Occipital lobe (tissue), 1 donor: ENCODE measurements at regions not wholly inside any gene's neighbourhood (a gene's known extent, or its start where the extent isn't known, plus 50 kb on each side); places are given as distances from the start of the nearest gene placed in this dataset.
"Not testable (repeated sequence)": the region's sequence is repeated elsewhere in the genome, so short reads cannot be mapped to it uniquely, and the experiment has no call there.

Source experiments
- DNase-seq: peaks from one replicate; lab custom pipeline; 2025; lab: John Stamatoyannopoulos, UW

DNA sequence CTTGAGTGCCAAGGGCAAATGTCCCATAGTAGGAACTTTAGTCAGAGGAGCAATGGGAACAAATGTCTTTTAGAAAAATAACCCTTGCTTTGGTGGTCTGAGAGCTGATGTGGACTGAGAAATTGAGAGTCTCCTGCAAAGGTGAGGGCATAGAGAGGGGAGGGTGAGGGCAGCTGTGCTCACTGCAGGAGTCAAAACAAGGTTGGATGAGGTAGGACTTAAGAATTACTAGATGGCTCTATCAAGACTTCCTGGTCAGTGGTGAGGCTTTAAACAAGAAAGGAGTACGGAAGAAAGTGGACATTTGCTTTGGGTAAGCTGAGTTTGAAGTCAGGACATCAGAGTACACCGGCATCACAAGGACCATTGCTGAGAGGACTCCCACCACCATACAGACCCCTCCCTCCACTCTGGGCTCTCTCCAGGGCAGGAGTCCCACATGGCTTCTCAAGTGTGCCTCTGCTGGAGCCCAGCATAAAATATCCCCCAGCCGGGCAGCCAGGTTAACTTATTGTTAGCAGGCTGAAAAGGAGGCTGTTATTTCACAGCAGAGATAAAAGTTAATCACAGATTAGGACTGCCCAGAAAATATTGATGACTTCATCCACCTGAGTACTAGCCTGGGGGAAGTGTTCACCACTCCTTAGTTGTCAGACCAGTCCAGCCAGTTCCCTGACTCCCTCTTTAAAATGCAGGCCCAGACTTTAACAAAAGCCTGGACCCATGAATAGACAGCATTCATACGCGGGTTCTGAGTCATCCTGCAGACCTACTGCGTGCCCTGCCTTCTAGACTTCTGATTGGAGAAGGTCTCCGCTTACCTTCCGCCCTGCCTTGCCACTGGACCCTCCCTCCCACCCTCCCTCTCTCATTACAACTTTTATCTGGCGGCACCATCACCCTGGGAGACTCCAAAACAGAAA lies 167.2 kb downstream of the BCL2L11 start:
- not testable (repeated sequence) for DNase-seq

DNA sequence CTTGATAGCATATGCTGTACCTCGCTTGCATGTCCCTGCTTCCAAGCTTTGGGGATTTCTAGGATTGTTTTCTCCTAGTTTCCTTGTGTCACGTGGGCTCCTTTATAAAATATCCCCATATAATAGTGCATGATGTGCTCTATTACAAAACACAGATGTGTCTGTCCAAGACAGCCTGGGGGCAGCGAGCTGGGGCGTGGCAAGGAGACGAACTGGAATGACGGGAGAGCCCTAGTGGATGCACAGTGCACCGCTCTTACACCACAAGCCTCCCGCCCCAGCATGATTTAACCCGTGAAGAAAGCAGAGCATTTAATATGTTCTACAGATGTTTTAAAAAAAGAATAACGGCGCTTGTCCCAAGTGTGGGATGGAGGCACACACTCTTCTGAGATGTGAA lies 169.7 kb downstream of the BCL2L11 start:
- not testable (repeated sequence) for DNase-seq

DNA sequence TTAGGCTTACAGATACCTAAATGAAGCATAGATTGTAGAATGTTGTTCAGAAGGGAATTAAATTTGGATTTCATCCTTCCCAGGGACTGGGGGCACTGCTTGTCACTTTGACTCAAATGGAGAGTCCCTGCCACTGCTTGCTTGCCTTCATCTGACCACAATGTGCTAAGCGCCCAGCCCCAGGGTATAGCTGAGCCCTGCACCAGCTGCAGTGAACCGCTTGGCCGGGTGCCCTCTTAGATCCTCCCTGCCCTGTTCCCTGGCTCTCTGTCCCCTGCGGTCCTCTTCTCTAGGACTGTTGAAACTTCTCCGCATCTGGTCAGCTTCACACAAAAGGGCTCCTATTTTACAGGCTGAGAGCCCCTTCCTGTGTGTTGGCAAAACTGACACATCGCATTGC lies 170.9 kb downstream of the BCL2L11 start:
- DNase-seq: not testable (repeated sequence)

DNA sequence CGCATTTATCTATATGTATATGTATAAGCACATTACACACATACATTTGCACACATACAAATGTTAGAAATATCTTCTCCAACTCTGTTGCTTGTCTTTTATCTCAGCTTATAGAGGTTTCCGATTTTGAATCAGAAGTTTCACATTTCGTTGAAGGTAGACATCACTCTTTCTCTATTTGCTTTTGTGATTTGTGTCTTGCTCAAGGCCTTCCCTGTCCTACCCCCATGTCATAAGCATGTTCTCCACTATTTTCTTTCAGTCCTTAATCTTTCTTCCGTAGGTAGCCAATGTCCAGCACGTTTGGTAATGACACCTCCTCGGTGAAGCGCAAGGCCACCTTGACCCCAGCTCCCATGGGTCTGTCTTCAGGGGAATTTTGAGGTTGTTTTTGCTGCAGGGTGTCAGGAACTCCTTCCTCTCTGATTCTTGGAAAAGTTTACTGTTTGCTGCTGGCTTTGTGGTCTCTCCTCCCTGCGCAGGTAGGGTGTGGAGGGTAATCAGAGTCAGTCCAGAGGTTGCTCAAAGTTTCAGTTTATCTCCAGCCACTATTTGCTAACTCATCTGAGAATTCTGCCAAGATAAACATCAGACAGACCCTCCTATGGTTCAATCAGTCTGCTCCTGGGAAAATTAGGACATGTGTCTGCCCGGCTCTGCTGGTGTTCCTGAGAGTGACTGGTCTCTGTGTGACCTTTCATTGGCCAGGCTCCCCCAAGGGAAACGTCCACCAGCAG lies 171.7 kb downstream of the BCL2L11 start:
- DNase-seq: not testable (repeated sequence)

DNA sequence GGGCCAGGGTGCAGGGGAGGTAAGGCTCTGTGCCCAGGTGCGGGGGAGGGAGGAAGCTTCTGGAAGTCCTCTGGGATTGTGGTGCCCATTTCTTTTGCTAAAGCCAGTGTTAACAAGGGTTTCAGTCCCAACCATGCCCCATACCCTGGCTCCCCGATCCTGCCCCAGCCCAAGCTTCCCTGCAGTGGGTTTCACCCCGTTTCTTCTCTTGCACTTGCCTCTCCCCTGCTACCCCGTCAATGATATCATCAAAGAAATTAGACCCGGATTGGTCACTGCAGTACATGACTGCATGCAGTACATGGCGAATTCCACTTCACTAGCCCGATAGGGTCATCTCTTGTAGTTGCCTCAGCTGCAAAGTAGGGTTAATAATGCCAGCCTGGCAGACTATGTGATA lies 174.0 kb downstream of the BCL2L11 start:
- not testable (repeated sequence) for DNase-seq

DNA sequence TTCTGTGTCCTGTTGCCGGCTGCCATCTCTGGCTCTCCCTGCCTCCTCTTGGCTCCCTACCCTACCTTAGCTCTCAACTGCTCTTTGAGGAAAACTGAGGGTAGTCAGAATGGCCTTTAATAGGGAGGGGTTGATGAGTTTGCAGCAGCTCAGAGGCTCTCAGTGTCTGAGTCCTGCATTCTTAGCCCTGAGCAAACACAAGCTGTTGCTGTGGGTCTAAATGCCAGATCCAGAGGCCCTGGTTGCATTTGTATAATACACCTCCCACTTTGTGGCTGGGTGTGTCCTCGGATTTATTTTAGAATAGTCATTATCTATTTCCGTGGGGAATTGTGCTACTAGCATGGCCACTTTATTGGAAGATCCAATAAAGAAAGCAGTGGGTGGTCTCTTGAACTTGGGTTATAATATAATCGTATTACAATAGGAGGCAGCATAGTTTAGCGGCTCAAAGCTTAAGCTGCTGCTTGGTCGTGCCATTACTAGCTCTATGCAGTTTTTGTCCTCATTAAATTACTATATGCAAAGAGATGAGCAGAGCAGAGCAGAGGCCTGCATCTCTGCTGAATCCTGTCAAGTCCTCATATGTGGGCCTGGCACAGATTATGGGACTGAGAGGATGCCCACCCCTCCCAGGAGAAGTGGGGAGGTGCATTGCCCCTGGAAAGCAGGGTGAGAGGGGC lies 175.5 kb downstream of the BCL2L11 start:
- not testable (repeated sequence) for DNase-seq

DNA sequence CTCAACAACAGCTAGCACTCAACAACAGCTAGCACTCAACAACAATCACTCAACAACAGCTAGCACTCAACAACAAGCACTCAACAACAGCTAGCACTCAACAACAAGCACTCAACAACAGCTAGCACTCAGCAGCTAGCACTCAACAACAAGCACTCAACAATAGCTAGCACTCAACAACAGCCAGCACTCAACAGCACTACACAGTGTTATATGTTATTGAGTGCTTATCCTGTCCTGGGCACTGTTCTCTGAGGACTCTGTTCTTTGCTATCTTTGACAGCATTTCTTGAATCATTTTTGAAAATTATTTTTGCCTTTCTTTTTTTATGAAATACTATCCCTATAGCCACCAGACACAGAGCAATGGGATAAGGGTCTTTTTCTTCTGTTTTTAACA lies 176.4 kb downstream of the BCL2L11 start:
- not testable (repeated sequence) for DNase-seq

DNA sequence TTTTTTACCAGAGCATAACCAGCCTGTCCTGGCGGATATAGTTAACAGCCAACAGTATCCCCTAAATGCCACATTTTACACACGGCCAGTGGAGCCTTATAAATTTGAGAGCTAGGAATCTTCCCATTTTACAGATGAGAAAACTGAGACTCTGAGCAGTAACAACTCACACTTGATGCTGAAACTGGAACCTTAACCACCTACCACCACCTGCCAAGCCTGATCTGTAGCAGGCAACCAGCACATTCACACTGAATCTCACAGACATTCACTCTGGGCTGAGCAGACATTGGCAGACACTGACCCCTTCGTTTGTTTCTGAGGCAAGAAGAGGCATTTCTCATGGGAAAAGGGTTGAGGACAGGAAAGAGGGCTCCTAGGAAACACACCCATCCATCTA lies 178.2 kb downstream of the BCL2L11 start:
- DNase-seq: not testable (repeated sequence)

DNA sequence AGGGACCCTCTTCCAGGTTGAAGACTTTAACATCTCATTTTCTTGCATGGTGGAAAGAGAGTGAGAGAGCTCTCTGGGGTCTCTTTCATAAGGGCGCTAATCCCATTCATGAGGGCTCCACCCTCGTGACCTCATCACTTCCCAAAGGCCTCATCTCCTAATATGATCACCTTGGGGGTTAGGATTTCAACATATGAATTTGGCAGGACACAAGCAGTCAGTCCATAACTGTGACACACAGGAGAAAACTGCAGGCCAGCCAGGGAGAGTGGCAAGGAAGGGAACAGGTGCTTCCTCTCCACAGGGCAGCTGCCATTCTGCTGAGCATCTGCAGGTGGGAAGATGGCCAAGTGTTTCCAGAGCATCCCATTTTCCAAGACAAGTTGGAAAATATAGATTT lies 178.9 kb downstream of the BCL2L11 start:
- not testable (repeated sequence) for DNase-seq

DNA sequence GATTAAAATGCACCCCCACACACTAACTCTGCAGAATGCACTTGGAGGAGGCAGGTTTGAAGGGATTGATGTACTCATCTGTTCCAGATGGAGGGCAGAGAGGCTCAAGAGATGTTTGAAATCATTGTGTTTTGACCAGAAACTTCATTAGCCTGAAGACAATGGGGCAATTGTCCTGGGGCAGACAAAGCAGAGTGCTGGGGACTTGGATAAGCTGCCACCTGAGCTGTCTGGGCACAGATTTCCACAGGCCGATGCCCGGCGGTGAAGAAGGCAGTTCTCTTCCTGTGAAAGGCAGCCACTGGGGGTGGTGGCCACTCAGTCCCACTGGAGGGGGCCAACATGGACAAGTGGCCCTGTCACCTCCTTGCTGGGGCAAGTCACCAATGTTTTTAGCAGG lies 181.0 kb downstream of the BCL2L11 start:
- not testable (repeated sequence) for DNase-seq

DNA sequence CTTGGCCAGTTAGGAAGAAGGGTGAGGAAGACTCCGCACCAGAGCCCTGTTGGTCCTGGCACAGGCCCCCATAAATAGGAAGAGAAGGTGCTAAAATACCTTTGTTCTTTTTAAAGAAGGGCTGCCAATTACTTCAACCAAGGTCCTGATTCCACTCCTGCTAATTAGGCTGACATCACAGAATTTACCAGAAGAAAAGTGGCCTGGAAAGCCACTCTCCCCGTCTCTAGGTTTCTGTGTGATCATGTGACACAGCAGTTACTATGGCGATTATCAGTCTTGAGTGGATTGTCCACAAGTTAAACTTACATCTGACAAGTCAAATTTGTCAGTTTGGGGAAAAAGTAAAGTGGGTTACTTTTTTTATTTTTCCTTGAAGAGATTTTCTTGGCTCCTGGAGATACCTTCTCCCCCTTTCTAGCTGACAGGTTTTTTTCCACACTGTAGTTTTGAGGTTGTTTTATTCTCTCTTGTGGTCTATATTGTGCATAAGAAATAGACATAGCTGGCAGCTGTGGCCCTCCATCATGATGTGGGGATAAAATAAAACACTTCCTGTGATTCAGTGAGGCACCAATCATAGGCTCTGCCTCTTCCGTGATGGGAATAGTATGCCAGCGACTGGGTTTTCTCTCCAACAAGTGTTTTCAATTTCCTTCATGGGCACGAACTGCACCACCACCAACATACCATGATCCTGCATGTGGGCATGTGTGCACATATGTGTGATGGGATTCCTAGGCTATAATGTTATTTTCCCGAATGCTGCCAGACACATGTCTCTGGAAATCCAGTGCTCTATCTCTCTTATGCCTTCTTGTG lies 181.9 kb downstream of the BCL2L11 start:
- not testable (repeated sequence) for DNase-seq

DNA sequence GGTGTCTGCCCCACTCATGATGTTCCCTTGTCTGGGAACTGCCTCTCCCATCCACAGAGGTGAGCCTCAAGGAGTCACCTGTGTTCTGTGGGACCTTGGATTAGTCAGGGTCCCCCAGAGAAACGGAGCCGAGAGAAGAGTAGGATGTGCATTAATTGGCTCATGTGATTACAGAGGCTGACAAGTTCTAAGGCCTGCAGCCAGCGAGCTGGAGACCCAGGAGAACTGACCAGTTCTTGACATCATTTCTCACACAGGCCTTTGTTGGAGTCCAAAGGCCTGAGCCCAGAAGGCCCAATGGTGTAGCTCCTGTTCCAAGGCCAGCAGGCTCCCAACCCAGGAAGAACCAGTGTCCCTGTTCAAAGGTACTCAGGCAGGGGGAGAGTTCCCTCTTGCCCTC lies 186.6 kb downstream of the BCL2L11 start:
- not testable (repeated sequence) for DNase-seq

DNA sequence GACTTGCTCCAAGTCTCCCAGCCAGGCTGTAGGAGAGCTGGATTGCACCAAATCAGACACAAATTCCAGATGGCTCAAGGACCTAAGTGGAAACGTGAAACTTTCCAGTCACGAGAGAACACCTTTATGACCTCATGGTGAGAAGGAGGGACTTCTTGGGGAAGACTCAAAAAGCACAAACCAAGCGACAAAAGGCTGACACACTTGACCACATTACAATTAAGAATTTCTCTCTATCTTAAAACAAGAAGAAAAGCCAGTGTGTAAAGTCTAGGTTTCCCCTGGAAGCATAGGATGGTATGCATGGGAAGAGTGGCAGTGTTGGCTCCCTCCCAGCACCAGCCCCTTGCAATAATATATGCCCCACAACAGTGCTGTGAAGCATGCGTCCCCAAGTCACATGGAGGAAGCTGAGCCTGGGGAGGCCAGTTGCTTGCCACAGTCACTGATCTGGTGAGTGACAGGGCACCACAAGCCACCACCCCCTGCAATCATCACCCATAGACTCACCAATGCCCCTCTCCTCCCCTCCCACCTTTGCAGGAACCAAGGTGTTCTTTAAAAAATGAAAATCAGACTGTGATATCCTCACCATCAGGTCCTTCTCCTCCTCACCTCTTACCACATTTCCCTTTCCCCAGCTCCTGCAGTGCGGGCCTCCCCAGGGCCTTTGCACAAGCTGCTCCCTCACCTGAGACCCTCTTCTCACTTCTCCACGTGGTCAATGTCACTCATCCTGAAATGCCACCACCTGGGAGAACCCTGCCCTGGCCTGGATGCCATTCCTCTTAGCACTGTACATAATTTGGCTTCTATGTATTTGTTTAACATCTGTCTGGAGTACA lies 188.7 kb downstream of the BCL2L11 start:
- DNase-seq: not testable (repeated sequence)

DNA sequence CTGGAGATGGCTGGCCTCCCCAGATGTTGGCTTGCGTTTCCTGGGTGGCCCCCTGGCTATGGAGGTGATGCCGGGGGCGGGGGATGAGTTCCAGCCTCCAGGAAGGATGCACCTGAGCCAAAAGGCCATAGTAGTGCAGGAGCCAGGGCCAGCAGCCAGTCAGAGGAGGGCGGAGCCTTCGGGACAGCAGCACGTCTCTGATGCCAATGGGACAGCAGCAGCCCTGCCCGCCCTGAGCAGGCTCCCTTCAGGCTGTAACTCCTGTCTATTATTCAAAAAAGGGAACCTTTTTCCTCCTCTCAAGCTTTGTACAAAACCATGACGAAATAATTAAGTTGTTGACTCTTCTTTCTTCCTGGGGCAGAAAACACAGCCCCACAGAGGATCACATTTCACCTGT lies 189.7 kb downstream of the BCL2L11 start:
- DNase-seq: not testable (repeated sequence)

DNA sequence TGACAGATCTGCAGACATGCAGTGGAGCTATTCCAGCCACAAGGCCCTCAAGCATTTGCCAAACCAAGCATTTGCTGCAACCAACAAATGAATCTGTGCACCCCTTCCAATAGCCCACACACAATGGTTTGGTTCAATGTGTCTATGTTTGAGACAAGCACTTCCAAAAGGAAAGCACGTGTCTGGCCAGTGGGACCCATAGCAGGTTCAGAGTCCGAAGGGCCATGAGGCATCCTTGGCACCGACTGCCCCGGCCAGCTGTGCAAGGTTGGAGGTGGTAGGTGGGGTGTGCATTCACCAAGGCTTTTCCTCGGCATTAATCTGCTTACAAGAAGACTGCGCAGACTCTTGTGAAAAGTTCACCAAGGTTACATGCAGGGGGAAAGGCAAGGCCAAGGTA lies 190.9 kb downstream of the BCL2L11 start:
- DNase-seq: not testable (repeated sequence)

DNA sequence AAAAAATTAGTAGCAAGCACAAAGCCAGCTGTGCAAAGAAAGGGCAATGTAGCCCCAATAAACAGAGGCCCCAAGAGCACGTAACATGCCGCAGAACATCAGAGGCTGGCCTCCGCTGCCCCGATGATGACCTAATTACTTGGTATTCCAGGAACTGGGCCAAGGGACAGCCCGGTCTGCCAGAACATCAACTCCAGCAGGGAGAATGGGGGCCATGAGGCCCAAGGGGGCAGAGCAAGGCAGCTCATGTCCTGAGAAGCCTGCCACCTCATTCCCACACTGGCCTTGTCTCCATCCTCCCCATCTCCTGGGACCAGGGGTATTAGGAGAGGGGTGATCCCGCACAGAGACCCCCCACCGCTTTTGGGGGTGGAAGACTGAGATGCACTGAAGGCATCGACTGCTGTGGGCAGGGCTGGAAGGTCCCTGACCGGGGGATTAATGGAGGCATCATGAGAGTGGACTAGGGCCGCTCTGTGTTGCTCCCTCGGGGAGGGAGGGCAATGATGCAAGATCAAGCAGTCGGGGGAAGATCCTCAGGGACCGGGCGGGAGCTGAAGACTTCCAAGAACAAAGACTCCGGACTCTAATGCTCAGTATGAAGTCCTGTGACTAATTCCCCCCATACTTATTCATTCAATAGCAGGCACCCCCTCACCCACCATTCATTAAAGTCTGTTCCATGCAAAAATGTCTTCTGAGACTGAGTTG lies 192.3 kb downstream of the BCL2L11 start:
- not testable (repeated sequence) for DNase-seq

DNA sequence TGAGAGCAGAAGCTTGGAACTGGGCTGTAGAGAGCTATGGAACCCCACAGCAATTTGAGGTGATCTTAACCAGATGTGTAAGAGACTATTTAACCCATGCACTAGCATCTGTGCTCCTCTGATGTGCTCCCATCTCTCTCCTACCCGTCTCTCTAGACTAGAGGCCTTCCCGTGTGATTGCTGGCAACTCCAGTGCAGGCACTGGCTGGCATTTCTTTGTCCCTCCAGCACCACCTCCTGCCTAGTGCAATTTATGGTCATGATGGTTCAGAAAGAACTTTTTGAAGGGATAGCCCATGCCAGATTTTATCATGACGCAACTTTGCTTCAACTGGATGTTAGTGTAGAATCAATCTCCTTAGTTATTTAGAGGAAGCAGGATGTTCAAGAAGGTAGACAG lies 193.0 kb downstream of the BCL2L11 start:
- DNase-seq: not testable (repeated sequence)

DNA sequence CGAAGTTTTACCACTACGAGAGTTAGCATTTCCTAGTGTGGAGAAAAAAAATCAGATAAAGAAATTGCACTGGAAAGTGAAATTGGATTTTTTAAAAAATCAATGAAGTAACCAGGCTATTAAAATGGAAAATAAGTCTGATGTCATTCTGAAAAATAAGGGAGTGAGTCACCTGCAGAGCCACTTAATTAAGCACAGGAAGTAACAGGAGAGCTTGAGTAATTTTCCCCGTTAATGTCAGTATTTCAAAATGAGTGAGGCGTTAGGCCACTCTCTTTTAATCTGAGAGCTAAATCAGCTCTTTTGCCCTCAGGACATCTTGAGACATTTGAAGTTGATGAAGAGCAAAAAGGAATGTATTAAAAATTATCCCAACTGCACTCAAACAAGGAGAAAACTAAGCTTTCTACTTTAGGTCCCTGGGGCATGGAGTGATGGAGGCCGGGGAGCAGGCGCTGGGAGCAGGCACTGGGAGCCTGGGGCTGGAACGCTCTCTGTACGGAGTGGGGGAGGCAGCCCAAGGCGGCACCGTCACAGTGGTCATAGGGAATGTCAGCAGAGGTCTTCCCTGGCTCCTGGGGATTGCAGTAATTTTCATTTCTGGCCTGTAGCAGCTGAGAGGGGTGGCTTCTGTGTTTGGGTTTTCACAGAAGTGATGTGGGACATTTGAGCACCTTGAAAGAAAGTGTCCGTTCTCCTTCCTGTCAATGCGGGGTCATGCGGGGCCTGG lies 194.6 kb downstream of the BCL2L11 start:
- DNase-seq: not testable (repeated sequence)
